HAP-1 (cell line): ENCODE measurements at regions not wholly inside any gene's neighbourhood (a gene's known extent, or its start where the extent isn't known, plus 50 kb on each side); places are given as distances from the start of the nearest gene placed in this dataset.

Source experiments
- DNase-seq, 2 experiments: peaks; one replicate each; pipeline ENCODE4 v3.0.0-alpha.2; 2016 to 2020; ENCODE audit warnings: low spot score in 2 of 2
- H3K27me3 ChIP-seq: fragments of 250-450 bp; sonication (Bioruptor Pico); 2 replicates; pipeline ENCODE4 v1.5.1; 2020; ENCODE audit warnings: low read depth, mild to moderate bottlenecking, moderate library complexity
- H3K36me3 ChIP-seq: fragments of 250-450 bp; sonication (Bioruptor Pico); replicated peaks from 2 replicates; pipeline ENCODE4 v1.5.1; 2020; ENCODE audit warnings: mild to moderate bottlenecking
- H3K4me1 ChIP-seq: fragments of 250-450 bp; sonication (Bioruptor Pico); 2 replicates; pipeline ENCODE4 v1.5.1; 2020; ENCODE audit warnings: mild to moderate bottlenecking
- H3K4me3 ChIP-seq: fragments of 250-450 bp; sonication (Bioruptor Pico); 2 replicates; pipeline ENCODE4 v1.5.1; 2020; ENCODE audit warnings: mild to moderate bottlenecking, moderate library complexity
- H3K9me3 ChIP-seq: fragments of 250-450 bp; sonication (Bioruptor Pico); 2 replicates; pipeline ENCODE4 v1.5.1; 2020; ENCODE audit warnings: mild to moderate bottlenecking, moderate library complexity
- in situ Hi-C: fragments of 300-500 bp; cut with MboI; formaldehyde crosslinking; loops from 3 replicates; pipeline ENCODE4 v1.14.3; 2020; ENCODE audit warnings: low sequenced_read_pairs, inconsistent platforms, mixed read lengths

- no peaks in the 10 kb centered on the region for H3K36me3 ChIP-seq
- H3K4me3 ChIP-seq = no peak overlapping the region
- H3K27me3 ChIP-seq = no peaks in the 10 kb centered on the region
- DNase-seq = no peak
- peaks cover 2% of the 10 kb centered on the region for H3K9me3 ChIP-seq
- in situ Hi-C loops = no loop called here
- no peaks in the 10 kb centered on the region for H3K4me1 ChIP-seq
Measured at GRCh38 chr4:158313566-158313965, 103.3 kb downstream of the TMEM144 start.

GRCh38 chr4:158314756-158315487 lies 104.6 kb downstream of the TMEM144 start:
- in situ Hi-C loops = no loop called here

GRCh38 chr4:158315706-158316105 lies 105.4 kb downstream of the TMEM144 start:
- Histone ChIP-seq H3K4me3 (no peak overlapping the region), H3K4me1 (no peaks in the 10 kb centered on the region), H3K9me3 (peaks cover 2% of the 10 kb centered on the region), H3K27me3 (no peaks in the 10 kb centered on the region), H3K36me3 (no peaks in the 10 kb centered on the region)
- no peak for DNase-seq
- in situ Hi-C loops = no loop called here

More at GRCh38 chr4:158314756-158315487, 104.6 kb downstream of the TMEM144 start:
- Histone ChIP-seq H3K9me3 (peaks cover 2% of the 10 kb centered on the region), H3K27me3 (no peaks in the 10 kb centered on the region), H3K4me1 (no peaks in the 10 kb centered on the region), H3K36me3 (no peaks in the 10 kb centered on the region), H3K4me3 (no peak overlapping the region)
- DNase-seq = no peak

- H3K27me3 ChIP-seq = no peaks in the 10 kb centered on the region
- in situ Hi-C loops = no loop called here
- H3K36me3 ChIP-seq = no peaks in the 10 kb centered on the region
- DNase-seq = no peak
- no peaks in the 10 kb centered on the region for H3K4me1 ChIP-seq
- H3K4me3 ChIP-seq = no peak overlapping the region
- H3K9me3 ChIP-seq = no peaks in the 10 kb centered on the region; the same call in 1 of the 2 replicates
Measured at GRCh38 chr4:158316264-158316663, 106.0 kb downstream of the TMEM144 start.

GRCh38 chr4:158319880-158320279 lies 109.6 kb downstream of the TMEM144 start:
- Histone ChIP-seq H3K4me3 (no peak overlapping the region), H3K27me3 (no peaks in the 10 kb centered on the region), H3K4me1 (no peaks in the 10 kb centered on the region), H3K36me3 (no peaks in the 10 kb centered on the region), H3K9me3 (no peaks in the 10 kb centered on the region)
- in situ Hi-C loops = no loop called here
- DNase-seq = no peak

- in situ Hi-C loops = no loop called here
- H3K36me3 ChIP-seq = no peaks in the 10 kb centered on the region
- no peaks in the 10 kb centered on the region for H3K4me1 ChIP-seq
- DNase-seq = no peak
- H3K9me3 ChIP-seq = no peaks in the 10 kb centered on the region
- H3K27me3 ChIP-seq = no peaks in the 10 kb centered on the region
- no peak overlapping the region for H3K4me3 ChIP-seq
Measured at GRCh38 chr4:158322109-158322508, 111.8 kb downstream of the TMEM144 start.

- in situ Hi-C loops = no loop called here
- no peaks in the 10 kb centered on the region for H3K4me1 ChIP-seq
- peak; percentile 66 to 84 for DNase-seq
- no peak overlapping the region for H3K4me3 ChIP-seq
- no peaks in the 10 kb centered on the region for H3K27me3 ChIP-seq
- no peaks in the 10 kb centered on the region for H3K36me3 ChIP-seq
- H3K9me3 ChIP-seq = no peaks in the 10 kb centered on the region
Measured at GRCh38 chr4:158327525-158327924, 117.2 kb downstream of the TMEM144 start.

GRCh38 chr4:158331863-158332262 lies 121.6 kb downstream of the TMEM144 start:
- Histone ChIP-seq H3K36me3 (no peaks in the 10 kb centered on the region), H3K9me3 (no peaks in the 10 kb centered on the region), H3K27me3 (no peaks in the 10 kb centered on the region), H3K4me3 (no peak overlapping the region), H3K4me1 (no peaks in the 10 kb centered on the region)
- in situ Hi-C loops = no loop called here
- DNase-seq = no peak

- Histone ChIP-seq H3K9me3 (no peaks in the 10 kb centered on the region), H3K36me3 (no peaks in the 10 kb centered on the region), H3K4me3 (no peak overlapping the region), H3K27me3 (no peaks in the 10 kb centered on the region), H3K4me1 (no peaks in the 10 kb centered on the region; the same call in 1 of the 2 replicates)
- in situ Hi-C loops = no loop called here
- no peak for DNase-seq
Measured at GRCh38 chr4:158333820-158334219, 123.5 kb downstream of the TMEM144 start.

- H3K9me3 ChIP-seq = no peaks in the 10 kb centered on the region
- H3K27me3 ChIP-seq = no peaks in the 10 kb centered on the region
- DNase-seq = peak in 1 of 2 experiments; percentile 43
- no peak overlapping the region for H3K4me3 ChIP-seq
- in situ Hi-C loops = no loop called here
- H3K36me3 ChIP-seq = no peaks in the 10 kb centered on the region
- H3K4me1 ChIP-seq = peaks cover 9% of the 10 kb centered on the region
Measured at GRCh38 chr4:158341896-158342295, 131.6 kb downstream of the TMEM144 start.

- Histone ChIP-seq H3K4me3 (no peak overlapping the region), H3K9me3 (no peaks in the 10 kb centered on the region), H3K36me3 (no peaks in the 10 kb centered on the region), H3K27me3 (no peaks in the 10 kb centered on the region), H3K4me1 (peaks cover 9% of the 10 kb centered on the region)
- in situ Hi-C loops = no loop called here
- no peak for DNase-seq
Measured at GRCh38 chr4:158346576-158346975, 136.3 kb downstream of the TMEM144 start.

GRCh38 chr4:158347556-158347955 lies 137.3 kb downstream of the TMEM144 start:
- no peaks in the 10 kb centered on the region for H3K36me3 ChIP-seq
- DNase-seq = no peak
- no peaks in the 10 kb centered on the region for H3K9me3 ChIP-seq
- in situ Hi-C loops = no loop called here
- no peaks in the 10 kb centered on the region; the same call in 1 of the 2 replicates for H3K4me1 ChIP-seq
- no peak overlapping the region for H3K4me3 ChIP-seq
- H3K27me3 ChIP-seq = no peaks in the 10 kb centered on the region

- in situ Hi-C loops = no loop called here
- no peak for DNase-seq
- Histone ChIP-seq H3K27me3 (no peaks in the 10 kb centered on the region), H3K9me3 (no peaks in the 10 kb centered on the region), H3K4me3 (no peak overlapping the region), H3K4me1 (no peaks in the 10 kb centered on the region; the same call in 1 of the 2 replicates), H3K36me3 (no peaks in the 10 kb centered on the region)
Measured at GRCh38 chr4:158350161-158350560, 139.9 kb downstream of the TMEM144 start.

- Histone ChIP-seq H3K4me1 (no peaks in the 10 kb centered on the region; the same call in 1 of the 2 replicates), H3K27me3 (no peaks in the 10 kb centered on the region), H3K36me3 (no peaks in the 10 kb centered on the region), H3K4me3 (no peak overlapping the region), H3K9me3 (no peaks in the 10 kb centered on the region; the same call in 1 of the 2 replicates)
- in situ Hi-C loops = no loop called here
- DNase-seq = no peak
Measured at GRCh38 chr4:158353541-158354304, 143.4 kb downstream of the TMEM144 start.
